ENCODE measurements at regions not wholly inside any gene's neighbourhood (a gene's known extent, or its start where the extent isn't known, plus 50 kb on each side); places are given as distances from the start of the nearest gene placed in this dataset.

- Histone ChIP-seq H3K9me3 (no peaks in the 10 kb centered on the region), H3K4me3 (no peak overlapping the region), H3K27ac (no peak overlapping the region), H3K36me3 (no peaks in the 10 kb centered on the region), H3K4me1 (no peaks in the 10 kb centered on the region), H3K27me3 (no peaks in the 10 kb centered on the region)
- no peak for TF ChIP-seq POLR2A (IDR thresholded peaks at IDR 0.05)
- intact Hi-C loops (cut with DNase I; ENCODE audit: low total_unique reads) (no loop called here), in situ Hi-C loops (cut with MboI; ENCODE audit: low sequenced_read_pairs in 4 of 4) (no loop called here)
- no peak for ATAC-seq
- DNase-seq, result no peak
Measured at GRCh38 chr9:2299156-2299842, 284.2 kb downstream of the SMARCA2 start.

- Histone ChIP-seq H3K4me3 (no peak overlapping the region), H3K27ac (no peak overlapping the region), H3K36me3 (no peaks in the 10 kb centered on the region), H3K27me3 (no peaks in the 10 kb centered on the region), H3K9me3 (no peaks in the 10 kb centered on the region), H3K4me1 (no peaks in the 10 kb centered on the region)
- TF ChIP-seq POLR2A (IDR thresholded peaks at IDR 0.05) (no peak), CTCF (IDR thresholded peaks at IDR 0.05 in 4 of 5, conservative IDR thresholded peaks at IDR 0.05 in 1 of 5) (no peak)
- intact Hi-C loops (cut with DNase I; ENCODE audit: low total_unique reads), result no loop called here
- ATAC-seq (no peak), DNase-seq (no peak)
- in situ Hi-C loops (cut with MboI; ENCODE audit: low sequenced_read_pairs in 4 of 4), result no loop called here
Measured at GRCh38 chr9:2299843-2300205, 284.7 kb downstream of the SMARCA2 start.

GRCh38 chr9:2300325-2300724, 285.2 kb downstream of the SMARCA2 start:
- intact Hi-C loops (cut with DNase I; ENCODE audit: low total_unique reads), result no loop called here
- TF ChIP-seq POLR2A (IDR thresholded peaks at IDR 0.05) (no peak), CTCF (IDR thresholded peaks at IDR 0.05 in 4 of 5, conservative IDR thresholded peaks at IDR 0.05 in 1 of 5) (no peak)
- H3K9me3 ChIP-seq, result no peaks in the 10 kb centered on the region
- no peaks in the 10 kb centered on the region for H3K27me3 ChIP-seq
- H3K4me1 ChIP-seq, result no peaks in the 10 kb centered on the region
- in situ Hi-C loops (cut with MboI; ENCODE audit: low sequenced_read_pairs in 4 of 4), result no loop called here
- no peaks in the 10 kb centered on the region for H3K36me3 ChIP-seq
- DNase-seq (no peak), ATAC-seq (no peak)
- H3K4me3 ChIP-seq, result no peak overlapping the region
- H3K27ac ChIP-seq, result no peak overlapping the region

GRCh38 chr9:2302606-2303005, 287.5 kb downstream of the SMARCA2 start:
- in situ Hi-C loops (cut with MboI; ENCODE audit: low sequenced_read_pairs in 4 of 4) (no loop called here), intact Hi-C loops (cut with DNase I; ENCODE audit: low total_unique reads) (no loop called here)
- H3K4me3 ChIP-seq, result no peak overlapping the region
- no peaks in the 10 kb centered on the region for H3K4me1 ChIP-seq
- ATAC-seq (no peak), DNase-seq (no peak)
- H3K27me3 ChIP-seq, result no peaks in the 10 kb centered on the region
- TF ChIP-seq CTCF (IDR thresholded peaks at IDR 0.05 in 4 of 5, conservative IDR thresholded peaks at IDR 0.05 in 1 of 5) (no peak), POLR2A (IDR thresholded peaks at IDR 0.05) (no peak)
- no peaks in the 10 kb centered on the region for H3K9me3 ChIP-seq
- H3K36me3 ChIP-seq, result no peaks in the 10 kb centered on the region
- H3K27ac ChIP-seq, result no peak overlapping the region

GRCh38 chr9:2303056-2303455, 287.9 kb downstream of the SMARCA2 start:
- TF ChIP-seq CTCF (IDR thresholded peaks at IDR 0.05 in 4 of 5, conservative IDR thresholded peaks at IDR 0.05 in 1 of 5) (no peak), POLR2A (IDR thresholded peaks at IDR 0.05) (no peak)
- H3K27ac ChIP-seq, result no peak overlapping the region
- in situ Hi-C loops (cut with MboI; ENCODE audit: low sequenced_read_pairs in 4 of 4), result no loop called here
- no peaks in the 10 kb centered on the region for H3K36me3 ChIP-seq
- no peaks in the 10 kb centered on the region for H3K9me3 ChIP-seq
- no peaks in the 10 kb centered on the region for H3K4me1 ChIP-seq
- H3K27me3 ChIP-seq, result no peaks in the 10 kb centered on the region
- intact Hi-C loops (cut with DNase I; ENCODE audit: low total_unique reads), result no loop called here
- ATAC-seq, result no peak
- no peak overlapping the region for H3K4me3 ChIP-seq
- no peak for DNase-seq

Data from gastrocnemius medialis (tissue), 4 donors.